ENCODE measurements at regions not wholly inside any gene's neighbourhood (a gene's known extent, or its start where the extent isn't known, plus 50 kb on each side); places are given as distances from the start of the nearest gene placed in this dataset.

- no peak for TF ChIP-seq CTCF (IDR thresholded peaks at IDR 0.05)
- TF ChIP-seq POLR2A (IDR thresholded peaks at IDR 0.05): no peak
These were observed 67.5 kb upstream of the SAMSN1 start for GRCh38 chr21:14613486-14614224.
